Smooth muscle cell (in vitro differentiated cells): ENCODE measurements at regions not wholly inside any gene's neighbourhood (a gene's known extent, or its start where the extent isn't known, plus 50 kb on each side); places are given as distances from the start of the nearest gene placed in this dataset.

Experiments used
- DNase-seq: peaks from one replicate; lab custom pipeline; 2025; ENCODE audit not compliant: unreplicated experiment; lab: John Stamatoyannopoulos, UW
- H2AFZ ChIP-seq: fragments of 200-600 bp; sonication (generic); 2 replicates; pipeline ENCODE4 v1.6.0; 2016; ENCODE audit warnings: antibody characterized with exemption, low read depth, mild to moderate bottlenecking
- H3F3A ChIP-seq: fragments of 200-600 bp; sonication (generic); 2 replicates; pipeline ENCODE4 v1.6.0; 2017; ENCODE audit warnings: antibody characterized with exemption, low read depth
- H3K27ac ChIP-seq: fragments of 200-600 bp; sonication (generic); 2 replicates; pipeline ENCODE4 v1.5.1; 2016; ENCODE audit warnings: low read depth, mild to moderate bottlenecking
- H3K27me3 ChIP-seq: fragments of 200-600 bp; sonication (generic); 2 replicates; pipeline ENCODE4 v1.6.1; 2016; ENCODE audit warnings: low read depth, mild to moderate bottlenecking
- H3K36me3 ChIP-seq: fragments of 200-600 bp; sonication (generic); 2 replicates; pipeline ENCODE4 v1.5.1; 2016; ENCODE audit warnings: low read depth
- H3K4me1 ChIP-seq: fragments of 200-600 bp; sonication (generic); 2 replicates; pipeline ENCODE4 v1.5.1; 2016; ENCODE audit warnings: low read depth
- H3K4me2 ChIP-seq: fragments of 200-600 bp; sonication (generic); 2 replicates; pipeline ENCODE4 v1.6.0; 2016; ENCODE audit warnings: mild to moderate bottlenecking
- H3K4me3 ChIP-seq: fragments of 200-600 bp; sonication (generic); 2 replicates; pipeline ENCODE4 v1.5.1; 2016; ENCODE audit warnings: mild to moderate bottlenecking
- H3K79me2 ChIP-seq: fragments of 200-600 bp; sonication (generic); 2 replicates; pipeline ENCODE4 v1.6.0; 2016; ENCODE audit warnings: low read depth, mild to moderate bottlenecking
- H3K9ac ChIP-seq: fragments of 200-600 bp; sonication (generic); 2 replicates; pipeline ENCODE4 v1.6.0; 2016; ENCODE audit warnings: low read depth
- H3K9me3 ChIP-seq: fragments of 200-600 bp; sonication (generic); replicated peaks from 2 replicates; pipeline ENCODE4 v1.5.1; 2016; ENCODE audit warnings: low read depth
- H4K20me1 ChIP-seq: fragments of 200-600 bp; sonication (generic); 2 replicates; pipeline ENCODE4 v1.6.0; 2016; ENCODE audit warnings: low read depth
- CTCF ChIP-seq: fragments of 200-600 bp; sonication (generic); IDR thresholded peaks from 2 replicates; pipeline ENCODE4 v1.5.1; 2017; ENCODE audit warnings: borderline replicate concordance, mild to moderate bottlenecking, antibody characterized with exemption; ENCODE audit not compliant: insufficient read depth, poor library complexity, severe bottlenecking
- WGBS: methylation state at CpG from one replicate; pipeline ENCODE4 v1.1.7; 2016; ENCODE audit warnings: low lambda C conversion rate; 5-methylcytosine and 5-hydroxymethylcytosine counted together

DNA sequence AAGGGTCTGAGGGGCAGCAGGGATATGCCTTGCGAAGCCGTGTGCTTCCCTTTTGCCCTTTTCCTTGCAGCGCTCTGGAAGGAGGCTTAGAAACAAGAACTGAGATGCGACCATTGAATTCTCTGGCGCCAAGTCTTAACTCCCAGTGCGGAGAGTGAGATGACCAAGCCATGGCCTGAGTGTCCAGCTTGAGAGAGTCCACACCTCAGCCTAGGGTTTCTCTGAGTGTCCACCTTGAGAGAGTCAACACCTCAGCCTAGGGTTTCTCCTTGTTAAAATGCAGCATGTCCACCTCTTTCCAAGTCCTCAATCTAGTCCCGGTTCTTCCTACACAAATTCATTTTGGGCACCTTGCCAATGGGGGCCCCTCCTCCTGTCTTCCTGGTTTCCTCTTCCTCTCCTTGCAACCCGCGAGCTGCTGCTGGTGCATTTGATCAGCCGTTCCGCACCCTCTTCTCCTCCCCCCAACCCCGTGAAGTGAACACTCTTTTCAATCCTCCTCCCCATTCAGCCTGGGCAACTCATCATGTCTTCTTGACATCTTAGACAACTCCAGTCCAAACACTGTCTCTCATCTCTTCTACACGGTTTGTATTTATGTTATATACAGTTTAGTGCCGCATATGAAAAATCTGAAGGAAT lies 178.2 kb upstream of the PITRM1 start:
- Histone ChIP-seq H2AFZ (no peak overlapping the region), H3K36me3 (no peaks in the 10 kb centered on the region), H3K4me1 (no peaks in the 10 kb centered on the region), H4K20me1 (no peaks in the 10 kb centered on the region), H3K9me3 (no peaks in the 10 kb centered on the region), H3F3A (peaks cover 3% of the 10 kb centered on the region), H3K79me2 (no peaks in the 10 kb centered on the region), H3K4me3 (no peak overlapping the region), H3K27ac (no peak overlapping the region), H3K27me3 (no peaks in the 10 kb centered on the region), H3K9ac (no peak overlapping the region), H3K4me2 (no peak overlapping the region)
- TF ChIP-seq CTCF = no peak
- no peak for DNase-seq
- 94% methylated on average over 14 of the region's 14 CpGs for WGBS

DNA sequence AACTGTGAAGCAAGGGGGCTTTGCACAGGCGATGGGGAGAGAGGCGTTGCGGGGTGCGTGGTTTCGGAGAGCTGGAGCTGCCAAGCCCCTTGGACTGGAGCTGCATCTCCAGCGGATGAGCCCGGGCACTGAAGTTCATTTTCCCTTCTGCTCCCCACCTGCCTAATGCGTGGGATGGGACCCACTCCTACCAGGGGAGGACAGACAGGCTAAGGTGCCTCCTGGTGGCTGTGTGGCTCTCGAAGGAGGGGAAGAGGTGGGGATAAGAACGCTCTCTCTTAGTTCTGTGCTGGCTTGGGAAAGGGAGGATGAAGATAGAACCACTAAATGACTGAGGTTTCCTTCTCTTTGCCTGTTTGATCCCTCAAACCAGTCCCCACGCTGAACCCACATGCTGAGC lies 177.6 kb upstream of the PITRM1 start:
- H3K4me2 ChIP-seq = no peak overlapping the region
- 89% methylated on average over 11 of the region's 11 CpGs for WGBS

GRCh38 chr10:3348564-3348963 lies 176.0 kb upstream of the PITRM1 start:
- Histone ChIP-seq H3F3A (no peaks in the 10 kb centered on the region), H3K79me2 (no peaks in the 10 kb centered on the region), H3K4me3 (no peak overlapping the region), H2AFZ (no peak overlapping the region), H3K27ac (no peak overlapping the region), H3K4me2 (no peak overlapping the region), H3K9ac (no peak overlapping the region), H3K4me1 (no peaks in the 10 kb centered on the region), H3K9me3 (no peaks in the 10 kb centered on the region), H3K36me3 (no peaks in the 10 kb centered on the region), H4K20me1 (no peaks in the 10 kb centered on the region), H3K27me3 (no peaks in the 10 kb centered on the region)
- no peak for TF ChIP-seq CTCF
- 93% methylated on average over 6 of the region's 6 CpGs for WGBS
- DNase-seq = no peak

More for the DNA sequence above, 177.6 kb upstream of the PITRM1 start:
- Histone ChIP-seq H4K20me1 (no peaks in the 10 kb centered on the region), H3K27me3 (no peaks in the 10 kb centered on the region), H3K36me3 (no peaks in the 10 kb centered on the region), H2AFZ (no peak overlapping the region), H3K27ac (no peak overlapping the region), H3K4me3 (no peak overlapping the region), H3F3A (peaks cover 3% of the 10 kb centered on the region), H3K4me1 (no peaks in the 10 kb centered on the region), H3K9me3 (no peaks in the 10 kb centered on the region), H3K9ac (no peak overlapping the region), H3K79me2 (no peaks in the 10 kb centered on the region)
- TF ChIP-seq CTCF = no peak
- DNase-seq = no peak
